ENCODE measurements at regions not wholly inside any gene's neighbourhood (a gene's known extent, or its start where the extent isn't known, plus 50 kb on each side); places are given as distances from the start of the nearest gene placed in this dataset.
"Not testable (repeated sequence)": the region's sequence is repeated elsewhere in the genome, so short reads cannot be mapped to it uniquely, and the experiment has no call there.

- no peak for DNase-seq
These were observed 80.2 kb upstream of the BRD7 start for GRCh38 chr16:50448981-50449380.

GRCh38 chr16:50448522-50448921, 79.7 kb upstream of the BRD7 start:
- DNase-seq: no peak

- DNase-seq: not testable (repeated sequence)
These were observed 78.6 kb upstream of the BRD7 start for GRCh38 chr16:50447386-50447785.

GRCh38 chr16:50446861-50447260, 78.1 kb upstream of the BRD7 start:
- no peak for DNase-seq

- DNase-seq: no peak
These were observed 77.1 kb upstream of the BRD7 start for GRCh38 chr16:50445621-50446555.

GRCh38 chr16:50444526-50444925, 75.7 kb upstream of the BRD7 start:
- DNase-seq: no peak

GRCh38 chr16:50442221-50442620, 73.4 kb upstream of the BRD7 start:
- no peak for DNase-seq

GRCh38 chr16:50441486-50442157, 72.8 kb upstream of the BRD7 start:
- DNase-seq: no peak

- no peak for DNase-seq
These were observed 72.2 kb upstream of the BRD7 start for GRCh38 chr16:50440991-50441390.

- DNase-seq: no peak
These were observed 71.7 kb upstream of the BRD7 start for GRCh38 chr16:50440531-50440930.

- no peak for DNase-seq
These were observed 69.1 kb upstream of the BRD7 start for GRCh38 chr16:50437769-50438437.

- no peak for DNase-seq
These were observed 67.5 kb upstream of the BRD7 start for GRCh38 chr16:50436271-50436670.

- no peak for DNase-seq
These were observed 66.2 kb upstream of the BRD7 start for GRCh38 chr16:50434872-50435478.

- DNase-seq: no peak
These were observed 61.3 kb upstream of the BRD7 start for GRCh38 chr16:50430076-50430475.

- no peak for DNase-seq
These were observed 60.0 kb upstream of the BRD7 start for GRCh38 chr16:50428742-50429141.

GRCh38 chr16:50428116-50428515, 59.3 kb upstream of the BRD7 start:
- DNase-seq: no peak

GRCh38 chr16:50427107-50427506, 58.3 kb upstream of the BRD7 start:
- DNase-seq: no peak

GRCh38 chr16:50425648-50426047, 56.9 kb upstream of the BRD7 start:
- no peak for DNase-seq

- DNase-seq: no peak
These were observed 56.3 kb upstream of the BRD7 start for GRCh38 chr16:50425044-50425443.

- DNase-seq: no peak
These were observed 54.1 kb upstream of the BRD7 start for GRCh38 chr16:50422926-50423325.

GRCh38 chr16:50419116-50419515, 50.3 kb upstream of the BRD7 start:
- DNase-seq: no peak
